ENCODE measurements at regions not wholly inside any gene's neighbourhood (a gene's known extent, or its start where the extent isn't known, plus 50 kb on each side); places are given as distances from the start of the nearest gene placed in this dataset.

- H3K9ac ChIP-seq (ENCODE audit: low read depth, low read length, poor library complexity, severe bottlenecking) = no peak overlapping the region
- H2AFZ ChIP-seq (ENCODE audit: low read length) = no peak overlapping the region
- no peak overlapping the region for H3K4me3 ChIP-seq (ENCODE audit: low read length, poor library complexity, severe bottlenecking)
- no peak for TF ChIP-seq EZH2phosphoT487 (IDR thresholded peaks at IDR 0.05; ENCODE audit: borderline replicate concordance)
- TF ChIP-seq CTCF (conservative IDR thresholded peaks at IDR 0.05; ENCODE audit: low read length) = no peak
- H3K4me2 ChIP-seq (ENCODE audit: low read depth, low read length, poor library complexity, severe bottlenecking) = no peak overlapping the region
- H3K27me3 ChIP-seq (ENCODE audit: insufficient read depth, low read length, poor library complexity, severe bottlenecking) = no peaks in the 10 kb centered on the region
- no peaks in the 10 kb centered on the region for H3K9me2 ChIP-seq (replicated peaks; ENCODE audit: low read depth, low read length)
- no peaks in the 10 kb centered on the region for H3K79me2 ChIP-seq (ENCODE audit: insufficient read depth, low read length)
- H4K20me1 ChIP-seq (ENCODE audit: insufficient read depth, low read length, poor library complexity, severe bottlenecking) = no peaks in the 10 kb centered on the region
- H3F3A ChIP-seq (ENCODE audit: low read depth) = no peaks in the 10 kb centered on the region
- H3K9me3 ChIP-seq (ENCODE audit: insufficient read depth, low read depth, low read length) = no peaks in the 10 kb centered on the region
- H3K36me3 ChIP-seq (ENCODE audit: insufficient read depth, low read length) = no peaks in the 10 kb centered on the region
- H3K4me1 ChIP-seq (ENCODE audit: insufficient read depth, low read length, poor library complexity, severe bottlenecking) = no peaks in the 10 kb centered on the region
Measured at GRCh38 chr16:85402910-85403692, 210.0 kb upstream of the GSE1 start.

DNA sequence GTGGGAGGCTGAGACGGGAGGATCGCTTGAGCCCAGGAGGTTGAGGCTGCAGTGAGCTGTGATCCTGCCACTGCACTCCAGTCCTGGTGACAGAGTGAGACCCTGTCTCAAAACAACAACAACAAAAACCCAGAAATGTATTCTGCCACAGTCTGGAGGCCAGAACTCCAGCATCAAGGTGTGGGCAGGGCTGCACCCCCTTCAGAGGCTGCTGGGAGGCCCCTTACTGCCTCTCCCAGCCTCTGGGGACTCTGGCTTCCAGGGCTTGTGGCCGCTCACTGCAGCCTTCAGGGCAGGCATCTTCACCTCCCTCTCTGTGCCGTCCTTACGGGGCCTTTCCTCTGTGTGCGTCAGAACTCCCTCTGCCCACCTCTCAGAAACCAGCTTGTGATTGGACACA, 209.4 kb upstream of the GSE1 start:
- H3K9me3 ChIP-seq (ENCODE audit: insufficient read depth, low read depth, low read length) = no peaks in the 10 kb centered on the region
- H3K79me2 ChIP-seq (ENCODE audit: insufficient read depth, low read length) = no peaks in the 10 kb centered on the region
- no peak for TF ChIP-seq CTCF (conservative IDR thresholded peaks at IDR 0.05; ENCODE audit: low read length)
- TF ChIP-seq EZH2phosphoT487 (IDR thresholded peaks at IDR 0.05; ENCODE audit: borderline replicate concordance) = no peak
- H3K4me1 ChIP-seq (ENCODE audit: insufficient read depth, low read length, poor library complexity, severe bottlenecking) = no peaks in the 10 kb centered on the region
- no peaks in the 10 kb centered on the region for H3K36me3 ChIP-seq (ENCODE audit: insufficient read depth, low read length)
- H3F3A ChIP-seq (ENCODE audit: low read depth) = no peaks in the 10 kb centered on the region
- no peaks in the 10 kb centered on the region for H3K27me3 ChIP-seq (ENCODE audit: insufficient read depth, low read length, poor library complexity, severe bottlenecking)
- H4K20me1 ChIP-seq (ENCODE audit: insufficient read depth, low read length, poor library complexity, severe bottlenecking) = no peaks in the 10 kb centered on the region
- no peaks in the 10 kb centered on the region for H3K9me2 ChIP-seq (replicated peaks; ENCODE audit: low read depth, low read length)
- no peak overlapping the region for H2AFZ ChIP-seq (ENCODE audit: low read length)
- no peak overlapping the region for H3K4me2 ChIP-seq (ENCODE audit: low read depth, low read length, poor library complexity, severe bottlenecking)
- no peak overlapping the region for H3K9ac ChIP-seq (ENCODE audit: low read depth, low read length, poor library complexity, severe bottlenecking)
- no peak overlapping the region for H3K4me3 ChIP-seq (ENCODE audit: low read length, poor library complexity, severe bottlenecking)

DNA sequence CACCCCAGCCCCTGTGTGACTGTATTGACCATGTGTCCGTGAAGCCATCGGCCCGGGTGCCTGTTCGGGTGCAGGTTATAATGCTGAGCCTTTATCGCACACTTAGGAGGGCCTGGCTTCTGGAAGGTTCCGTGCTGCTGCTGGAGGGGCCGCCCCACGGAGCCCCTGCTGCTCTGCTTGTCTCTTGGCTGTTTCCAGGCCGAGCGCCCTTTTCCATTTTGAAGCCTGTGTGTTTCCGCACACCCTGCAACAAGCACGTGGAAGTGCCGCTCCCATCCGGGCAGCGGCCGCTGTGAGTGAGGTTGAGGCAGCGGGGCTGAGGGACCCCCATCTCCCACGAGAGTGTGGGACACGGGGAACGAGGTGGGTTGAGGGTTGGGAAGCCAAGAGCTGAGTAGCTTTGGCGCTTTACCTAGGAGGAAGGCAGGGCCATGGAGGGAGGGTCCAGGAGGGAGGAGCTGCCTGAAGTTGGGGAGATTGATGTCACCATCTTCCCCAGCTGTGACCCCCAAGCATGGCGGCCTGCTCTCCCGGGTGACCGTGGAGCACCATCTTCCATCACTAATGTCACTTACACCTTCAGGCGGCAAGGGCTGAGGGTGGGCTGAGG, 200.1 kb upstream of the GSE1 start:
- Histone ChIP-seq H3K9me3 (ENCODE audit: insufficient read depth, low read depth, low read length) (no peaks in the 10 kb centered on the region), H3K36me3 (ENCODE audit: insufficient read depth, low read length) (no peaks in the 10 kb centered on the region), H3K9me2 (replicated peaks; ENCODE audit: low read depth, low read length) (no peaks in the 10 kb centered on the region), H3K4me3 (ENCODE audit: low read length, poor library complexity, severe bottlenecking) (no peak overlapping the region), H3K9ac (ENCODE audit: low read depth, low read length, poor library complexity, severe bottlenecking) (no peak overlapping the region), H3F3A (ENCODE audit: low read depth) (no peaks in the 10 kb centered on the region), H2AFZ (ENCODE audit: low read length) (no peak overlapping the region), H3K4me2 (ENCODE audit: low read depth, low read length, poor library complexity, severe bottlenecking) (no peak overlapping the region), H3K4me1 (ENCODE audit: insufficient read depth, low read length, poor library complexity, severe bottlenecking) (peaks cover 9% of the 10 kb centered on the region), H3K27me3 (ENCODE audit: insufficient read depth, low read length, poor library complexity, severe bottlenecking) (no peaks in the 10 kb centered on the region), H3K79me2 (ENCODE audit: insufficient read depth, low read length) (no peaks in the 10 kb centered on the region), H4K20me1 (ENCODE audit: insufficient read depth, low read length, poor library complexity, severe bottlenecking) (no peaks in the 10 kb centered on the region)
- TF ChIP-seq CTCF (conservative IDR thresholded peaks at IDR 0.05; ENCODE audit: low read length) (no peak), EZH2phosphoT487 (IDR thresholded peaks at IDR 0.05; ENCODE audit: borderline replicate concordance) (no peak)

Measured in Loucy (cell line).